HCEC 1CT (cell line): ENCODE measurements at regions not wholly inside any gene's neighbourhood (a gene's known extent, or its start where the extent isn't known, plus 50 kb on each side); places are given as distances from the start of the nearest gene placed in this dataset.
"Not testable (repeated sequence)": the region's sequence is repeated elsewhere in the genome, so short reads cannot be mapped to it uniquely, and the experiment has no call there.

ENCODE experiments used
- DNase-seq: peaks from one replicate; pipeline ENCODE4 v3.0.0-alpha.2; 2017

GRCh38 chr7:32762206-32762924 lies 129.2 kb downstream of the KBTBD2 start:
- not testable (repeated sequence) for DNase-seq

GRCh38 chr7:32761451-32762205 lies 129.9 kb downstream of the KBTBD2 start:
- no peak for DNase-seq

DNA sequence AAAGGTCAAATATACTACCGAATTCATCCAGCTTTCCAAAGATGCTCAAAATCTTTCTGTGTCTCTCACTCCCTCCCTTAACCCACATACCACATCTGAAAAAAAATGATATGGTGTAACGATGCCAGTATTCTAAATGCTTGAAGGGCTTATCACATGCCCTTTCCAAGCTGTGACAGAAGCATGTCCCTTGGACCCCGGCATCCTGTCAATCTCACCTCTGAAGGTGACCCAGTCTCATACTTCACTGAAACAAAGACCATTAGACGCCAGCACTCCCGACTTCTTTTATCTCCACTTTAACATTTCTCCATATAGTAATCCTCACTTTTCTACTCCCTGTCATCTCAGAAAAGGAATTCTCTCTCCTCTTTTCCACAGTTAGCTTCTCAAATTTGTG lies 130.8 kb downstream of the KBTBD2 start:
- DNase-seq: not testable (repeated sequence)

GRCh38 chr7:32759859-32760258 lies 131.7 kb downstream of the KBTBD2 start:
- DNase-seq: not testable (repeated sequence)

GRCh38 chr7:32753872-32754271 lies 137.7 kb downstream of the KBTBD2 start:
- DNase-seq: not testable (repeated sequence)

DNA sequence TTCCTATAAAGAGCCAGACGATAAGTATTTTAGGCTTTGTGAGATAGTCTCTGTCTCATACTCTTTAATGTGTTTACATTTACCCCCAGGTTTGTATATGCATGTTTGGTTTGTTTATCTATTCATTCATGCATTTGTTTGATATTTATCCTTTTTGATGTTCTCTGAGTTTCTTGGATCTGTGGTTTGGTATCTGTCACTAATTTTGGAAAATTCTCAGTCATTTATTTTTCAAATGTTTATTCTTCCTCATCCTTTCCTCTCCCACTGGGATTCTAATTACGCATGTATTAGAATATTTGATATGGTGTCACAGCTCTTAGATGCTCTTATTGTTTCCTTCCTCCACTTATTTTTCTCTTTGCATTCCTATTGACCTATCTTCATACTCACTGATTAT lies 143.2 kb downstream of the KBTBD2 start:
- not testable (repeated sequence) for DNase-seq

DNA sequence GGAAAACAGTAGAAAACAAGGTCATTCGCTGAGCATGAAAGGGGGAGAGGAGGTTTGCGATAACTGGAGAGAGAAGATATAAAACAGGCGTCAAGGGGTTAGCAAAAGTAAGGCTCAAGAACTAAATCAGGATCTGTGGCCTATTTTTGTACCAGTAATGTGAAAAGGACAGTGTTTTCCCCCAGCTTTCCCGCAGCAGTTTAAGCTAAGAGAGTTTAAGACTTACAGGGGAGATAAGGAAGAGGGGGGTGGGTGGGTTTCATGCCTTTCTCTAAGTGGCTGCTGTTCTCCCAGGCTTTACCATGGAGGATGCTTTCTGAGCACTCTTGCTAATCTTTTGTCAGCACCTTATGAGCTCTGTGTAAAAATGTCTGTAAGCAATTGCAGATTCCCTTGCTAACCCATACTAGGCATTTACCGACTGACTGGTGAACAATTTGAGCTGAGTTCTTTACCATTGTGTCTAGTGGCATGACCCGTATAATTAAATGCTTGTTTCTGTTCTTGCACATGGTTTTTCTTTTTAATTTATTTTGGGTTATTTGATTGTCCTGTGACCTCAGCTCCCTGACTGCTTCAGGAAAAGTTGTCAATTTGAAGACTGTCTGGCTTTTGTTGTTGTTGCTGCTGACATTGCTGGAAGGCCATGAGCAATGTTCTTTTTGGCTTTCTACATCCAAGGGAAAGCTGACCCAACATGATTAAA lies 144.0 kb downstream of the KBTBD2 start:
- not testable (repeated sequence) for DNase-seq

- DNase-seq: not testable (repeated sequence)
Observed at GRCh38 chr7:32741853-32742476, 149.6 kb downstream of the KBTBD2 start.

- not testable (repeated sequence) for DNase-seq
Observed at GRCh38 chr7:32739749-32740148, 151.8 kb downstream of the KBTBD2 start.

DNA sequence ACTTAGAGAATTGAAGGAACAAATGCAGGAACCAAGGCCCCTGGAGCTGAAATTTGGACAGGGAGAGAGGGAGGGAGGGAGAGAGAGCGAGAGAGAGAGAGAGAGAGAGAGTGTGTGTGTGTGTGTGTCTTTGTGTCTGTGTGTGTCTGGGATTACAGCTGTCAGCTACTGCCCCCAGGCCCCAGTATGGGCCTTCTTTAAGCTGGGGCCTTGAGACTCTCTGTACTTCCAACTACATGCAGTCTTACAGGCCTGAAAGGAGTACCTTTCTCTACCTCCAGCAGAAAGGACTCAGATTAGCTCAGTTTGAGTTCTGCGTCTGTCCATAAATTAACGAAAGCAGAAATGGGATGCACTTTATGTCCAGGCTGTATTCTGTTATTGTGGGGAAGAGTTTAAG lies 153.2 kb downstream of the KBTBD2 start:
- not testable (repeated sequence) for DNase-seq

DNA sequence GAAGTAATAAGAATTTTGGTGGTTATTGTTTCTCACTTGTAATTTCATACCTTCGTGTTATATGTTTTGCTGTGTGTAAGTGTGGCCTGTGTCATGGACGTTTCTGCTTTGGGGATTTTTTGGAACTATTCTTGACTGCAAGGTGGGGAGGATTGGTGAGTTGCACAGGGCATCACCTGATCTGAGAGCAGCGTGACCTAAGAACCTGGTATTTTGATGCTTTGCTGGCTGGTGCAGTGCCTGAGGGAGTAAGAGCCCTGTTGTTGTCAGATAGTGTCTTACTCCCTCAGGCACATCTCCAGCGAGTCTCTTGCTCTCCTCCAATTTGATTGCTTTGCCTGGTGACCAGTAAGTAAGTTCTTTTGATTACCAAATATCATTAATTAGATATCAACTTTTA lies 158.8 kb downstream of the KBTBD2 start:
- not testable (repeated sequence) for DNase-seq

- DNase-seq: not testable (repeated sequence)
Observed at GRCh38 chr7:32729335-32729675, 162.3 kb downstream of the KBTBD2 start.

- DNase-seq: peak; percentile 63
Observed at GRCh38 chr7:32728412-32729334, 162.9 kb downstream of the KBTBD2 start.

DNA sequence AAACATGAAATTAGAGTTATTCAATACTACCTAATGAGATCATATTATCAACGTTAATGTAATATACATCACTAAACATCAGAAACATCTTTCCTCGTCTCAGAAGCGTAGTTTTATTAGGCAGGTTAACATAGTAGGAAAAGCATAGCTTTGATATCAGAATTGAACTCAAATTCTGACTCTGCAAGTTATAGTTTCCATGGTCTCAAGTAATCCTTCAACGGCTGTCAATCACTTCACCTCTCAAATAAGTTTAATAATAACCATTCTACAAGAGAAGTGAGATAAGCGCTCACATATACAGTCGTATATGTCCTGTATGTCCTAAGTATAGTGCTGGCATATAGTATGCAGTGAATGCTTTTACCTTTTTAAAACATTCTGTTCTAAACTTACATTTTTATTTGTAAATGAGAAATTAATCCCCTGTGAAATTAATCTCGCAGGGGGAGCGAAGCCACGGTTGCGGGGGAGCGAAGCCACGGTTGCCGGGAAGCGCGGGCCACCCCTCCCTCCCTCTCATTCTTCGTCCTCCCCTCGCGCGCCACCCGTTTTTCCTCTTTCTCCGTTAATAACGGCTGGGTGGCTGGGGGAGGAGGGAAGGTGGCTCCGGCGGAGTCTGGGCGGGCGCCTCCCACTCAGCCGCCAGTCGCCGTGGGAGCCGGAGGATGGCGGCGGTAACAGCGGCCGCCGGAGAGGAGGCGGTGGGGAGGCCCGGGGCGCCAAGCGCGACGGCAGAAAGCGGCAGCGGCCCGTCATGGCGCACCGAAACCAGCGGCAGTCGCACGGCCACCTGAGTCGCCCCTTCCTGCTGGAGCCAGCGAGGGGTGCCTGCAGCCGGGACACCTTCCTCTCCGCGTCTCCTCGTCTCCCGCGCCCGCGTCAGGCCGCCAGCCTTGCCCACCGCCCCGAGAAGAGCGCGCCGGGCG lies 163.8 kb downstream of the KBTBD2 start:
- peak; percentile 44 for DNase-seq

DNA sequence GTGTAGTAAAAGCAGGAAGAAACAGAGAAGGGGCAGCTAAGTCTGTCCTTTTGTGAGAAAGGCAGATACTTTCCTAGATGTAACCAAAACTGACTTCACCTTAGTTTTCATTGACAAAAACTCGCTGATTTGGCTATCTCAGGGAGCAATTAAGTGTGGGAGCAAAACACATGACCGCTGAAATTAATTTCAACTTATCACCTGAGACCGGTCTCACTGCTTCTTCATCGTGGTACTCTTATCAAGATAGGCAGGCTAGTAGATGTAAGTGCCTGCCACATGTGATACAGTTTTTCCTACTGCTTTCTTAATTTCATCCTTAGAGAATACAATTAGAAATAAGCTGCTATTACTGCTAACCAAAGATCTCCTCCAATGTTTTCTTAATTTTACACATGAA lies 168.7 kb downstream of the KBTBD2 start:
- DNase-seq: not testable (repeated sequence)

DNA sequence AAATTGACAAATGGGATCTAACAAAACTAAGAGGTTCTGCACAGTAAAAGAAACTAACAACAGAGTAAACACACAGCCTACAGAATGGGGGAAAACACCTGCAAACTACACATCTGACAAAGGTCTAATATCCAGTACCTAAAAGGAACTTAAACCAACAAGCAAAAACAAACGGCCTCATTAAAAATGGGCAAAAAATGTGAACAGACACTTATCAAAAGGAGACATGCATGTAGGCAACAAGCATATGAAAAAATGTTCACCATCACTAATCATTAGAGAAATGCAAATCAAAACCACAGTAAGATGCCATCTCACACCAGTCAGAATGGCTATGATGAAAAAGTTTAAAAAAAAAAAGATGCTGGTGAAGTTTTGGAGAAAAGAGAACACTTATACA lies 197.4 kb downstream of the KBTBD2 start:
- no peak for DNase-seq

- peak; percentile 31 for DNase-seq
Observed at GRCh38 chr7:32691965-32692815, 196.9 kb downstream of the AVL9 start.

- not testable (repeated sequence) for DNase-seq
Observed at GRCh38 chr7:32688092-32688491, 192.8 kb downstream of the AVL9 start.

- DNase-seq: no peak
Observed at GRCh38 chr7:32681174-32681518, 185.9 kb downstream of the AVL9 start.
